NB4 (cell line): ENCODE measurements at regions not wholly inside any gene's neighbourhood (a gene's known extent, or its start where the extent isn't known, plus 50 kb on each side); places are given as distances from the start of the nearest gene placed in this dataset.

Experiments
- DNase-seq: peaks from one replicate; pipeline ENCODE4 v3.0.0; 2010; ENCODE audit warnings: low read depth
- H3K4me3 ChIP-seq: one replicate; pipeline ENCODE4 v1.5.1; 2011; ENCODE audit warnings: mild to moderate bottlenecking, low read depth, low read length, moderate library complexity
- MYC ChIP-seq: IDR thresholded peaks from 2 replicates; pipeline ENCODE4 v1.6.1; 2011; ENCODE audit warnings: low read depth, low read length
- POLR2A ChIP-seq: IDR thresholded peaks from 2 replicates; pipeline ENCODE4 v1.6.1; 2011; ENCODE audit warnings: mild to moderate bottlenecking; ENCODE audit not compliant: insufficient read length; ENCODE audit errors: extremely low read depth
- TF ChIP-seq, protein P1 (sequence below): IDR thresholded peaks from one replicate; pipeline ENCODE4 v1.5.1; 2012; ENCODE audit warnings: low read depth, low read length
- TF ChIP-seq, protein P2 (sequence below): IDR thresholded peaks from 2 replicates; pipeline ENCODE4 v1.6.1; 2011; ENCODE audit warnings: low read depth, low read length

DNA sequence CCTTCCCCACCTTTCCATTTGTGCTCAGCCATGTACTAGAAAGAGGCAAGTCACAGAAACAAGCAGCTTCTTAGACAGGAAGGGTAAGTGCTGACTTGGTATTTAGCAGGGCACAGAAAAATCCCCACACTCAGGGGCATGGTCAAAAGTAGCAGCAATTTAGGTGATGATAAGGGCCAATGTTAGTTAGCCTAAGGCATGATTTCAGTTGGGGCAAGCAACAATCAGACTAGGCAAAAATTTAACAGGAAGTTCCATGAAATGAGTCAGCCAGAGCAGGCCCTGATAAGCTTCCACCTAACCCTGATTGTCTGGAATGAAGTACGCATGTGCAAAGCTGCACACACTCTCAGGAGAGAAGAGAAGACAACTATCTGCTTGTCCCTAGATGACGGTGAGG is 423.4 kb upstream of the UBE2E2 start:
- no peak for DNase-seq
- TF ChIP-seq, protein P1, sequence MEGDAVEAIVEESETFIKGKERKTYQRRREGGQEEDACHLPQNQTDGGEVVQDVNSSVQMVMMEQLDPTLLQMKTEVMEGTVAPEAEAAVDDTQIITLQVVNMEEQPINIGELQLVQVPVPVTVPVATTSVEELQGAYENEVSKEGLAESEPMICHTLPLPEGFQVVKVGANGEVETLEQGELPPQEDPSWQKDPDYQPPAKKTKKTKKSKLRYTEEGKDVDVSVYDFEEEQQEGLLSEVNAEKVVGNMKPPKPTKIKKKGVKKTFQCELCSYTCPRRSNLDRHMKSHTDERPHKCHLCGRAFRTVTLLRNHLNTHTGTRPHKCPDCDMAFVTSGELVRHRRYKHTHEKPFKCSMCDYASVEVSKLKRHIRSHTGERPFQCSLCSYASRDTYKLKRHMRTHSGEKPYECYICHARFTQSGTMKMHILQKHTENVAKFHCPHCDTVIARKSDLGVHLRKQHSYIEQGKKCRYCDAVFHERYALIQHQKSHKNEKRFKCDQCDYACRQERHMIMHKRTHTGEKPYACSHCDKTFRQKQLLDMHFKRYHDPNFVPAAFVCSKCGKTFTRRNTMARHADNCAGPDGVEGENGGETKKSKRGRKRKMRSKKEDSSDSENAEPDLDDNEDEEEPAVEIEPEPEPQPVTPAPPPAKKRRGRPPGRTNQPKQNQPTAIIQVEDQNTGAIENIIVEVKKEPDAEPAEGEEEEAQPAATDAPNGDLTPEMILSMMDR, result no peak
- TF ChIP-seq, protein P2, sequence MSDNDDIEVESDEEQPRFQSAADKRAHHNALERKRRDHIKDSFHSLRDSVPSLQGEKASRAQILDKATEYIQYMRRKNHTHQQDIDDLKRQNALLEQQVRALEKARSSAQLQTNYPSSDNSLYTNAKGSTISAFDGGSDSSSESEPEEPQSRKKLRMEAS, result no peak
- TF ChIP-seq POLR2A (no peak), MYC (no peak)
- no peak overlapping the region for H3K4me3 ChIP-seq

DNA sequence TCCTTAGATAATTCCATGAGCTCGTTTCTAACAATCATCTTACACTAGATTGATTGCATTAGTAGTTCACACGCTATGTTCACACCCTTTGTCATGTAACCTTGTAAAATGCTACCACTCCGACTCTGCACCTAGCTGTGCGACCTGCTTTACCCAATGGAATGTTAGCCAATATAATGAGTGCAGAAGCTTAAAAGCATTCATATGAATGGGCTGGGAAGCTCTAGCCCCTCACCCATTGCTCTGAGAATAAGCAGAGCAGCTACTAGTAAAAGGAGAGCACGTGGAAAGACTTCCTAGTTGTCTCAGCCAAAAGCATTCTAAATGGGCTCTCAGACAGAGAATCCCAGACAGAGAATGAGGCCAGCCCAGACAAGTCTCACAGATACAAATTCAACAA is 410.6 kb upstream of the UBE2E2 start:
- DNase-seq, result no peak
- TF ChIP-seq POLR2A, result no peak
- TF ChIP-seq MYC, result no peak
- TF ChIP-seq, protein P1, result no peak
- TF ChIP-seq, protein P2, result no peak
- H3K4me3 ChIP-seq, result no peak overlapping the region

DNA sequence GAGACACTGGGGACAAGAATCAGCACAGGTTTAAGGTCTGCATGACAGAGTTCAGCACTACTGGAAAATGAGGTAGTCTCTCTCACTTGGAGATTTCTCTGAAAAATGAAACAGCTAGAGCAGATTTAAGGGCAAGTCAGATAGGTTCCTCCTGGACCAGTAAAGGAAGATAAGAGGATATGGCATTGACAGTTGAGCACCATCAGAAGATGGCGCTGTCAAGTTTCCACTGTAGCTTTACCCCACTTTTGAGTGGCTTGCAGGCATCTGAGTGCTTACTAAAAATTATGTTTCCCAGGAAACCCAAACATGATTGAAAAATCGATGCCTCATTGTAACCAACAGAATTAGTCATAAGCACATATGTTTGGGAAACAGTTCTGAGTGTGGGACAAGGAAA is 407.2 kb upstream of the UBE2E2 start:
- TF ChIP-seq POLR2A, result no peak
- TF ChIP-seq MYC, result no peak
- TF ChIP-seq, protein P2, result no peak
- TF ChIP-seq, protein P1, result no peak
- H3K4me3 ChIP-seq, result no peak overlapping the region
- DNase-seq, result peak; percentile 2

DNA sequence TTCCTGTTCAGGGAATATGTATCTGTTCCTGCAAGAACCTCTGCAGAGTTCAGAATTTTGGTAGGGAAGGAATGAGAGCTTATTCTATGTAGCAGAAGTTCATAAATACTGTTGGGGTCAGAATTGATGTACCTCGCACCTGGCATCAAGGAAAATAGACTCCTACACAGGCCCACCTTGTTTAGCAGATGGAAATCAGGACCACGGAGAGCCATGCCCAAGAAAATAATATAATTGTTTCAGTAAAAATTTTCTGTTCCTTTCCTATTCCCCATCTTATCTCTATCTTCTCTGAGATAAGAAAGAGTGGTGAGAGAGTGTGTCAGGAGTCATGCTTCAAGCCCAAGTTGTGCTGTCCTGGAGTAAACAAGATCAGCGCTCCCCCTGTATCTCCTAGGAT is 404.7 kb upstream of the UBE2E2 start:
- DNase-seq, result no peak
- TF ChIP-seq POLR2A (no peak), MYC (no peak)
- TF ChIP-seq, protein P1, result no peak
- TF ChIP-seq, protein P2, result no peak
- H3K4me3 ChIP-seq, result no peak overlapping the region

DNA sequence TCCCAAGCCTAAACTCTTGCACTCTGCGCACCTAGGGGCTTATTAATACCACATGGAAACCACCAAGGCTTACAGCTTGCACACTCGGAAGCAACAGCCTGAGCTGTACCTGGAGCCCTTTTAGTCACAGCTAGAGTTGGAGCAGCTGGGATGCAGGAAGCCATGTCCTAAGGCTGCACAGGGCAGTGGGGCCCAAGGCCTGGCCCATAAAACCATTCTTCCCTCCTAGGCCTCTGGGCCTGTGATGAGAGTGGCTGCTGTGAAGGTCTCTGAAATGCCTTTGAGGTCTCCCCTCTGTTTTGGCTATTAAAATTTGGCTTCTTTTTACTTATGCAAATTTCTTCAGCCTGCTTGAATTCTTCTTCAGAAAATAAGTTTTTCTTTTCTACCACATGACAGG is 383.9 kb upstream of the UBE2E2 start:
- TF ChIP-seq MYC (no peak), POLR2A (no peak)
- TF ChIP-seq, protein P2, result no peak
- TF ChIP-seq, protein P1, result no peak
- no peak overlapping the region for H3K4me3 ChIP-seq
- DNase-seq, result no peak

DNA sequence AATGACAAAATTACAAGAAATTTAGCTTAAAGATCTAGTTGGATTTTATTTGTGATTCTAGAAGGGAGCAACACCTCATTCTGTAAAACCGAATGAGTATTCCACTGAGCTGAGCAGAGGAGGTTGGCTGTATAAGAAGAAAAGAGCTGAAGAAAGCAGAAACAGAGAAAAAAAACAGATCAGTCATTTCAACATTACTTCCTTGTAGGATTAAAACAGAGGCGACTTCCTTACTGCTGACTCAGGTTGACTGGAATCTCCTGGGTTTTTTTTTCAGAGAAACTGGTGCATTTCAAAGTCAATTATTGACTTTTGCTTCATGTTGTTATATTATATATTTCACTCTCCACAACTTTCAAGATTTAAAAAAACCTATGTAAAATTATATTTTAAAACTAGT is 368.1 kb upstream of the UBE2E2 start:
- TF ChIP-seq POLR2A (no peak), MYC (no peak)
- TF ChIP-seq, protein P2, result no peak
- TF ChIP-seq, protein P1, result no peak
- DNase-seq, result no peak
- H3K4me3 ChIP-seq, result no peak overlapping the region
